CD4-positive, alpha-beta T cell treated with Interferon alpha-2 for 1 hour (primary cell): ENCODE measurements at regions not wholly inside any gene's neighbourhood (a gene's known extent, or its start where the extent isn't known, plus 50 kb on each side); places are given as distances from the start of the nearest gene placed in this dataset.
"Not testable (repeated sequence)": the region's sequence is repeated elsewhere in the genome, so short reads cannot be mapped to it uniquely, and the experiment has no call there.

Experiments used
- DNase-seq, 2 donors: peaks; one replicate each; pipeline ENCODE4 v3.0.0-alpha.2; 2020 to 2022

DNA sequence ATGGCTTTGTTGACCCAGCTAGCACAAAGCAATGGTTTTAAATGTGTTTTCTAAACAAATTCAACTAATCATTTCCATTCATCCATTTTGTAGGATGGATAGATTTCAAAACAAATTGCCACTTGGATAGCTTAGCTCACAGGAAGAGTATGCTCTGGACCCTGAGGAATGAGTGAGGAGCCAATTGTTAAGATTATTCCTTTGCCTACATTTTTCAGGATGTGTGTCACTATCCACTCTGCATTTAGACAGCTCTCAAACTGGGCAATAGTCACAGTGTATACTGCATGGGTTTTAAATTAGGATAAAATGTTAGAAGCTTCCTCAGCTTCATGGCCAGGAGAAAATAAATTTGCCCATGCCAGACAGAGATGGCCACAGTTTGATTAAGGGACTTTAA, 605.6 kb upstream of the TEX47 start:
- no peak for DNase-seq

DNA sequence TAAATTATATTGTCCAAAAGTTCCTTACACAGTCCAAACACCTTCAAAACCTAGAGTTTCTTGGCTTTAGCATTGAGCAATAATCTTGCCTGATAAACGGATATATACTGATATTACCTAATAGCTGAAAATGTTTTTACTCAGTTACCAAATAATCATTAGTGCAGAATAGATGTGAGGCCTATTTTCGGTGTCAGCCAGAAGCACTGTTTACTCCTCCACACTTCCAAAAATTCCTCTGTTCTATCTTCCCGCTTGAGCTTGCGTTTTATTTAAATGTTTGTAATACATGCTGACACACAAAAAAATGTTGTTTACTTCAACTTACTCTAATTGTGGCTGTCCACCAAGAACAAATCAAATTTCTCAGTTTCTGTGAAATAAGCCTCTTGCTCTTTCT, 606.2 kb upstream of the TEX47 start:
- no peak for DNase-seq

DNA sequence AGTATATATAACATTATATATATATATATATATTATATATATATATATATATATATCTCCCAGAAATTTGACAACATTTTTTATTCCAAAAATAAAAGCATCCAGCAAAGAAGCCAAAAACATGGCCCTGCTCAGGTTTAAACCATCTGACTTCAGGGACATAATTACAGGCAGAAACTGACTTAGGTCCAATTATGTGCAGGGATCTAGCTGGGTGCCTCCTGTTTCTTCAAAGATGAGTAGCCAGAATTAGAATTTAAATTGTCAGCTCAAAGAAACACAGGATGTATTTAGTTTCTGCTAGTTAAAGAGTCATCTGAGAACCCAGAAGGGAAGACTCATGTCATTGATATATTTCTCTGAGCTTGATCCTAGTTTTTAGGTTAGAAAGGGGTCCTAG, 656.4 kb upstream of the TEX47 start:
- DNase-seq, result no peak

DNA sequence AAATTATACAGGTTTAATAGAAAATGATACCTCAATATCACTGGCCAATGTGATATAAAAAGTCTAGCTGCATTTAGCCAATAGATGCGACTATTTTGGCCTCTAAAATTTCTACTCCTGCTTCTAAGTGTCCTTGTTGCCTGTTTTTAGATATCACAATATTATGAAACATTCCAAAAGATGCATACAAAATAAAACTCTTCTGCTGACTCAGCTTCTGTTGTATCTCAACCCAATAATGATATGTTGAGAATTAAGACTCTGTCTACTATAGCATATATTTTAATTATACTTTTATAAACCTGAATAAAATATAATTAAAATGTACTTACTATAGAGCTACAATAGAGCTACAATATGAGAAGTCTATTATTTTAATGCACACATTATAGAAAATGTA, 661.0 kb upstream of the TEX47 start:
- DNase-seq, result no peak

DNA sequence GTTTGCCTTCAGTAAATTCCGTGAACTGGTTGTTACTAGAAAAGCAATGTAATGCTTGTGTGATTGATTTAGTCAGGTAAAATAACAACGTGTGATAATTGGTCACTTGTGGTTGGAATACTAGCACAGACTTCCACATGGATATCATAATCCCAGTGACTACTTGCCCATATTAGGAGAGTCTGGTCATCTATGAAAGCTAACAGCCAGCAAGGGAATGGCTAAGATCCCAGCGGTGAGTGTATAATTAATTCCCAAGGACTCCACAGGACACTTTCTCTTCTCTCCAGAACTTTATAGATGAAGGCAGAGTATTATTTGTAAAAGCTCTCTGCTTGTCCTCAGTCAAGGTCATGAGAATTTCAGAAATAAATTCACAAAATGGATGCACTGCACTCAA, 662.6 kb upstream of the TEX47 start:
- no peak for DNase-seq

DNA sequence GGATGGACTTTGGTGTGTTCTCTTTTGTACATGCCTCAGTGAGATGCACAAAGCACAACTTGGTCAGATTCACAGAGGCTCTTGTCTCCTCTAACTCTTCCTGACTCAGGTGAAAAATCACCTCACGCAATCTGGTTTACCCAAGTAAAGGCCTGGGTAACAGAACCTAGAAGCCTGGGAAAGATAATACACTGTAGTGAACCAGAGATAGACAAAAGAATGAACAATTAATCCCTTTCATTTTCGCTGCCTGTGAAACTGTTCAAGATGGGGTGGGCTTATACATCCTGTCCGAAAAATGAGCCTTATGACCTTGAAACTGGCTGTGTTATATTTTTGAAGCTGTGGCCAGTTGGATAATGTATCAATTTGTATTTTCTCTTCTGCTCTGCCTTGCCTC, 678.9 kb upstream of the TEX47 start:
- no peak for DNase-seq

DNA sequence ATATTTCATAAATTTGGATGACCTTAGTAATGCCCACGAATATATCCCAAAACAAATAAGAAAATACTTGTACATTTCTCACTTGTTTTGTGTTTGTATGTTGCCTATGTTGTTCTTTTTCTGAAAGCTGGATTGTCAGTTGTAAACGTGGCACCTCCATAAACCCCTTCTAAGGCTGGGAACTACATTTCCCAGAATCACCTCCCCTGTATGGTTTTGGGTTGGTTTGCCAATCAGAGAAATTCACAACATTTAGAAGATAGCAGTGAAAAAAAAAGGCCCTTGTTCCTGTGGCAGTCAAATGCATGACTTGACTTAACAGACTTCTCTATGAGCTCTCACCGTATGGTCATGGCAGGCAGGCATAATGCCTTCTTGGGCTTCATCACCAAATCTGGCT, 676.3 kb upstream of the STEAP1 start:
- no peak for DNase-seq

DNA sequence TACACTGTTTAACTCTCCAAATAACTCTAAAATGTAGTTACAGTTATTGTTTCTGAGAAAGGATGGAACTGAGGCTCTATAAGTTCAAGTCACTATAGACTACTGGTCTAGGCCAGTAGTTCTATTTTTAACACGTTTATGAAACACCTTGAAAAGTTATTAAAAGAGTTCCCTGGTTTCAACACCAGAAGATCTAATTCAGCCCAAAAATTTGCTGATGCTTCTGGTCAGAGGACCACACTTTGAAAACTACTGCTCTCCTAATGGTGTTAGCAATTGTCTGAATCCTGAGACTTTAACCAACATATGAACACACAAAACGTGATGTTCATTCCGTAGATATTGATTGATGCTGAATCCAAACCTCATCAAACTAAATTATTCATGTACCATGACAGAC, 658.6 kb upstream of the STEAP1 start:
- no peak for DNase-seq

DNA sequence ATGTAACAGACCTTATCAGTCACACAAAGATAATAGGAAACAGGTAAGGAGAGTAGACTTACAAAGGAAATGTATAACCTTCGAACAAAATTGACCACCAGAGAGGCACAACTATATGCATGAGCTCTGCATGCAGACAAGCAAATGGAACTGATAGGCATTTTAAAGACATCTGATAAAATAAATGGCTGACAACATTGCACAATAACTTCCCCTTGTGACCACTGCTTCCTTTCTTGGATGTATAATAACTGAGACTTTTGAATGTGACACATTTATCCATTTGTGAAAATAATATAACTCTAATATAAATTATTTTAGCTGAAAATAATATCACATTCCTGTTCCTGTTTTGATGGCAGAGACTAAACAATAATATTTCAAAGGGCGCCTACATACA, 654.2 kb upstream of the STEAP1 start:
- no peak for DNase-seq

DNA sequence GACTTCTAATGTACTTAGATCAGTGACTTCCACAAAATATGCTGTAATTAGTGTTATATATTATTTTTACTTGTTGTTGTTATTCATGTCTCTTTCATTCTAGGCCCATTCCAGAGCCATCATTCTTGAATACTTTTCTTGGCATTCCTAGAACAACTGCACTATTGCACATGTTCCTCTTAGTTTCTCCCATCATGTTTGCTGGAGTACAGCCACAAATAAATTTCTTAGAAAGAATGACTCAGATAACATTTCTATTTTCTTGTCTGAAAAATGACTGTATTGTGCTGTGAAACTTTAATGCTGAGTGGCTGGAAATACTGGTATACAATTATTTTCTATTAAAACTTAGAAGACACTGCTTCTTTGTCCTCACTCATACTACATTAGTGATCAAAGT, 651.0 kb upstream of the STEAP1 start:
- no peak for DNase-seq

DNA sequence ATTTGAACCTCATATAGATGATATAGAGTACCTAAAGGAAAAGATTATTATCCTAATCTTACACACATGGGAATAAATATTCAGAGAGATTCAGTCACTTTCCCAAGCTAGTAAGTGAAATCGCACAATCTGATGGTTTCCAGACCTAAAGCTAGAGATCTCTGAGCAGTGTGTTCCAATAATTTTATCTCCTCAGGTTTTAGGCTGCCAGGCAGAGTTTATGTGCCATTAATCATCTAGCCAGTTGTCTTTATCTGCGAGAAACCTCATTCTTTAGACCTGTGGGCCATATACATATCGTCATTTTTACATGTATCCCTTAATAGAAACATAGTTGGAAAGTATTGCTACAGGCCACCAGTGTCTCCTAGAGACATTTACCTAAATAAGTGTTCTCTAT, 647.2 kb upstream of the STEAP1 start:
- DNase-seq, result no peak

DNA sequence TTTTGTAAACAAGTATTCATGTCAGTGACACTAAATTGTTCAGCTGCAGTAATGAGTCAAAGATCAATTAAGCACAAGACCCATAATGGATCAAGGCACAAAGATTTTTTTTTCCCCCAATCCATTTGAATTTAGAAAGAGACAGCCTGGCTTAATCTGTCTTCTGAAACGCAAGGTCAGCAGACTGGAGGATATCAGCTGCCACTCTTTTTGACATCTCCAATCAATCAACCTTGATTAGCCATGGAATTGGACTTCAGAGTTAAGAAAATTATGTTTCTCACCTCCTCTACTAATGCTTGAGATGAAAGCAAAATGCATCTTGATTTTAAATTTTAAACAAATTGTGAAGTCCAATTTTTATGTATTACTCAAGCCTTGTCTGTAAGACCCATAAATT, 642.4 kb upstream of the STEAP1 start:
- DNase-seq, result no peak

DNA sequence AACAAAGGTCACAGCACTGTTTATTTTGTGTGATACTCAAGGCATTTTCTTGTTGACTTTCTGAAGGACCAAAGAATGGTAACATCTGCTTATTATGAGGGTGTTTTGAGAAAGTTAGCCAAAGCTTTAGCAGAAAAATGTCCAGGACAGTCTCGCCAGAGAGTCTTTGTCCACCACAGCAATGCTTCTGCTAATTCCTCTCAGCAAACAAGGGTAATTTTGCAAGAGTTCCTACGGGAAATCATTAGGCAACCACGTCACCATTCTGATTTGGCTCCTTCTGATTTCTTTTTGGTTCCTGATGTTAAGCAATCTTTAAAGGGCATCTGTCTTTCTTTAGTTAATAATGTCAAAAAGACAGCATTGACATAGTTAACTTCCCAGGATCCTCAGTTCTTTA, 639.3 kb upstream of the STEAP1 start:
- DNase-seq, result no peak

DNA sequence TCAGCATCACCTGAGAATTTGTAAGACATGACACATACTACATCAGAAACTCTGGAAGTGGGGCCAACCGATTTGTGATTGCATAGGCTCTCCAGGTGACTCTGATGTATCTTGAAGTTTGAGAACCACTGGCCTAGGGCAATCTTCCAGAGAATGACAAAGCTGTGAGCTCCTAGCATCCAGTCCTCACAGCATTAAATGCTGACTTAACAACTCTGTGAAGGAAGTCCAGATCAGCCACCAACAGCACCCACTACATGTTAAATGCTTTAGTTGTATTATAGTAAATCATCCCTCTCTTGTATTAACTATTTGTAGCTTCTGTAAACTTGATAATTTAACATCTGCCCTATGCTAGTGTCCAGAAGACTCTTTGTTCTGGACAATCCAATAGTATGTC, 636.5 kb upstream of the STEAP1 start:
- no peak for DNase-seq

DNA sequence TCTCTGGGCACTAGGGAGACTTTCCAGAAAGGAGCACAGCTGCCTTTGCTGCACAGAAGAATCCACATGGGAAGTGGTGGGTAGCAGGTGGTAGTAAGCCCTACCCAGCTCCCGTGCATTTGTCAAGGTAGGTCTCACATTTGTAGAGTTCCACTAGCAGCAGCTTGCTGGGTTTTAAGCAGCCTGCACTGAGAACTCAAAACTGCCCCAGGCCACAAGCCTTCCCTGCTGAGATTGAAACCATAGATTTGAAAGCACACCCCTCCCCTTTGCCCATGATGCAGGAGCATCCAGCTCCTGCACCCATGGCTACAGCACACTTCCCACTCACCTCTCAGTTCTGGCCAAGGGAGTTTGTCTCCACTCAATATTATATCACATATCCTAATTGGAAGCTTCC, 604.5 kb upstream of the STEAP1 start:
- DNase-seq, result no peak

DNA sequence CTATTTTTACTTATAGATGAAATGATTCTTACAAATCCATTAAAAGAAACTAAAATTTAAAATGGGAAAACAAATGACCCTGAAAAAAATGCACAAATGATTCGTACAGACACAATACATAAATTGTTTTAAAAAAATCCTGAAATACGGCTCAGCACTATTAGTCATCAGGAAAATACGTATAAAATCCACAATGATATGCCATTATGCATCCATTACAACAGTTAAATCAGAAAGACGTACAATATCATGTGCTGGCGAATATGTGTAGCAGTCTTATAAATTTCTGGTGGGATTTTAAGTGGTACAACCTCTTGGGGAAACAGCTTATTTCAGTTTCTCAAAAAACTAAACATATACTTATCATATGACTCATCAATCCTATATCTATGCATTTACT, 600.1 kb upstream of the STEAP1 start:
- no peak for DNase-seq

DNA sequence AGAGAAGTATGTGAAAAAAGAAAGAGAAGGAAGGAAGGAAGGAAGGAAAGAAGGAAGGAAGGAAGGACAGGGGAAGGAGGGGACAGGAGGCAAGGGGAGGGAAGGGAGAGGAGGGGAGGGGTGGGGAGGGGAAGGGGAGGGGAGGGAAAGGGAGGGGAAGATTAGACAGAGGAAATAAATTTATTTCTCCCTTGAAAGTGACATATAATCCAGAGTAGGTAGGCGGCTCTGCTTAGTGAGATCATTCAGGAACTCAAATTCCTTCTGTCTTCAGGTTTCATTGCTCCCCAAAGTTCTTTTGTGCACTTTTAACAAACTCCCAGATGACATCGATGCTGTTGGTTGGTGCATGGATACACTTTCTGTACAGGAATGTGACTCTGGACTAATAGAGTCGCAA, 594.7 kb upstream of the STEAP1 start:
- no peak for DNase-seq

DNA sequence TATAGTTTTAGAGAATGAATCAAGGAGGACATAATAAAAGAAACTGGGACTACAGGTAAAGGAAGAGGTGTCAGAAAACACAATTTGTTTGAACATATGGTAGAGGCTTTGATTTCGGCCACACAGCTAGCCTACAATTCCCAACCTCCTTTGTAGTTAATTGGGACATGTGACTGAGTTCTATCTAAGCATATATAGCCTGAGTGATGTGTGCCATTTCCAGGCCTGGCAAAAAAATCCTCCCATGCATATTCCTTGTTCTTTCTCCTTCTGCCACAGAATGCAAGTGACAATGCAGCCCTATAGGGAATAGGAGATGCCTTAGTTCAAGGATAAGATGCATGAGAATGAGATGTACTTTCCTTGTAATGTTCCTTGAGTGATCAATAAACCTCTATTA, 590.7 kb upstream of the STEAP1 start:
- DNase-seq, result no peak

DNA sequence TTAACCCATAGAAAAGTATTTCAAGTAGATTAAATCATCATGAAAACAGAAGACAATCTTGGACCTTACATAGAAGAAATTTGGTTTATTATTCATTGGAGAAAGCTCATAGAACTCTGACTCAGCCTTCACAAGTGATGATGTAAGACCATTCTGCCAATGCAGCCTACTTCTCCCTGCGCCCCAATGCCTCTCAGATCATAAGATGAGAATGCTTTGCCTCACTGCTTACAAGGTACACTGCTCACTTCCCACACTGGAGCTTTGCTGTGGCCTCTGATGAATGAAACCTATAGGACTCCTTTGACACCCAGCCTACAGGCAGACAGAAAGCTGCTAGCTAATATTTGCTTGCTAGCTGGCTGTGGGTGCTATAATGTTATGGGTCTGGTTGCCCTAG, 569.4 kb upstream of the STEAP1 start:
- DNase-seq, result no peak

DNA sequence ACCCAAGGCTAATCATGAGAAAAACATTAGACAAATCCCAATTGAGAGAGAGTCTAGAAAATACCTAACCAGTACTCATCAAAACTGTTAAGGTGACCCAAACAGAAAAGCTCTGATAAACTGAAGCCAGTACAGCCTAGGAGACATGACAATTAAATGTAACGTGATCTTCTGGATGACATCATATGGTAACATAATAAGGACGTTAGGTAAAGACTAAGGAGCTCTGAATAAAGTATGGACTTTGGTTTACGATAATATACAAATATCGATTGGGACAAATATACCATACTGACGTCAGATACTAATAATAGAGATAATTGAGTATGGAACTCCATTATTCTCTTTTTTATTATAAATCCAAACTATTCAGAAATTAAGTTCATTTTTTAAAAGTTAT, 561.1 kb upstream of the STEAP1 start:
- DNase-seq, result no peak

DNA sequence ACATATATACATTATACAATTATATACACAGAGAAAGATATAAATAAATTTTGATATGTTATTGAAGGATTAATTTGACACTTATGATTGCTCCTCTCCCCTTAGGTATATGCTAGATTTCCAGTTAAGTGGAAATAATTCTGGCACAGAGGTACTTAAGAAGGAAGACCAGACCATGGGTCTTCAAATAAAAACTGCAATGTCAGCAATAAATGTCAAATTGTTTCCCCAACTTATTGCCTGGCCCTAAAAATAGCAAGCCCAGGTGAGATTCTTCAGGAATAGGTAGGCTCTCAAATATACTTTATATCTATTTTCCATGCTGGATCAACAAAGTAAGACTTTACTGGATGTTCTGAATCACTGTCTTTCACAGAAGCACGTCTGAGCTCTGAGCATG, 551.3 kb upstream of the STEAP1 start:
- DNase-seq, result no peak

DNA sequence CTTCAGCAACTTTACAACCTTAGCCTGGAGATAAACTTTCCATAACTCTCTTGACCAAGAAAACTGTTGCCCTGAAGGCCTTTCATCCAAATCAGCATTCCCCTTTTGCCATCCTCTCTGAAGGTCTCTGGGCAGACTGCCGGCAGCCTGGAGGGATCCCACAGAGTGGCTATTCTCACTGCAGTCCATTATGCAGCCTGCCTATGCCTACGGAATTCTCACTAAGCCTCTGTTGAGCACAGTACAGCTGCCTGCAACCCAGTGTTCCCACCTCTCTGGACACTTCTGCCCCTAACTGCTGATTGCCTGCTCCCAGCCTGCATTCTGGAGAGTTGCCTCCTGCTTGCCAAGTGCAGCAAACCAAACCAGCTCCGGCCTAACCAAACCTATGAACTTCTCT, 548.9 kb upstream of the STEAP1 start:
- DNase-seq, result no peak

DNA sequence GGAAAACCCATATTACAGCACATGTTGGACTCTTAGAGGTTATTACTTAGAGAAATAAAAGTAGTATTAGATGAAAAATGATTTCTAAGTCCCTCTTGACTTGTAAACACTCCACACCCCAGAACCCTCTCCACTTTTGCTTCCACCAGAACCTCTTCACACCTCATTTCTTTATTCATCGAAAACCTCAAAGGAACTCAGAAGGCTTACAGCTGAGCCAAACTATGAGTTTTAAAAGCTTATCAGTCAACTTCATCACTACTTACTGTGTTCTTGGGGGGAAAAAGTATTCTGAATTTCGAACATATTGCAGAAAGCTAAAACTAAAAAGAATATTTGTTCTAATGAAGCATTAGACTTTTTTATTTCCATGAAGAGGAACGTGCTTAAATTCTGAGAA, 547.8 kb upstream of the STEAP1 start:
- DNase-seq, result no peak

DNA sequence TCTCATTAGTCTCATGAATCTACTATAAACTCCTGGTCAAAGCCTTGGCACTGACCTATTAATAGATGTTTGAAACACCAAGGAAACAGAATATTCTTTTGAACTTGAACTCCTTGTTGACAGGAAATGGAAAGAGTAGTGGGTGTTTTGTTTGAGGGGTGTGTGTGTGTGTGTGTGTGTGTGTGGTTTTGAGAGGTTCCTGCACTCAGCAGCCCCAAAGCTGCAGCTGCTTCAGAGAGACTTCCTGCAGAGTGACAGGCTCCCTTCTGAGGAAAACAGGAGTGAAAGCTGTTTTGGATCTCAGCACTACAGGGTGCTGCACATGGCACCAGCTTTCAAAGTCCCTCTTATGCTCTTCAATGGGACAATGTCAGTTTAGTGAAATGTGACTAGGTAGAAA, 546.5 kb upstream of the STEAP1 start:
- DNase-seq, result peak in 1 of 2 donors; percentile 33

DNA sequence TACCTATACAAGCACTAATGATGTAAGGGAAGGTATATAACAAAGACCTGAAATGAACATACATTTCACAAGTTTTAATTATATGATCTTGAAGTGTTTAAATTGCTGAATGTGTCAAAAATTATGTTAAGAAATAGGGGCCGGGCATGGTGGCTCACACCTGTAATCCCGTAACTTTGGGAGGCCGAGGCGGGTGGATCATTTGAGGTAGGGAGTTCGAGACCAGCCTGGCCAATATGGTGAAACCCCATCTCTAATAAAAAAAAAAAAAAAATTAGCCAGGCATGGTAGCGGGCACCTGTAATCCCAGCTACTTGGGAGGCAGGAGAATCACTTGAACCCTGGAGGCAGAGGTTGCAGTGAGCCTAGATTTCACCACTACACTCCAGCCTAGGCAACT, 537.4 kb upstream of the STEAP1 start:
- not testable (repeated sequence) for DNase-seq

DNA sequence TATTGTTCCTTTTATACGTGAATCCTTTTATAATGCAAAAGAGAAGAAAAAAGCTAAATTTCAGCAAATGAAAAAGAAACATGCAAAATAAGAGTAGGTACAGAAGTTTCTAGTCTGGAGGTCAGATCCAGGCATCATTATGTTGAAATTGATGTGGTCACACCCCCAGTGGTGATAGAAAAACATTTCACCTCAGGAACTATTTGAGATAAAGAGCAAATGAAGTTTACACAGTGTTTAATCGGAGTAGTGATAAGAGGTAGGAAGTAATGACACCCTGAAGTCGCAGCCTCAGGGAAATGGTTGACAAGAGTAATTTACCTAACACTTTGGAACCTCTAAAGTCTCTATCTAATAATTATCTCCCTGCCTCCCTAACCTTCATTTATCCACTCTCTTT, 536.0 kb upstream of the STEAP1 start:
- no peak for DNase-seq
